Activated T-cell treated with anti-CD3 and anti-CD28 coated beads, Interleukin-2, amount 50 U/mL, for 48 hours (primary cell): ENCODE measurements at regions not wholly inside any gene's neighbourhood (a gene's known extent, or its start where the extent isn't known, plus 50 kb on each side); places are given as distances from the start of the nearest gene placed in this dataset.

Experiments used
- DNase-seq, 2 experiments: peaks; one replicate each; pipeline ENCODE4 v3.0.0-alpha.2; 2020

- no peak for DNase-seq
Measured at GRCh38 chr10:131810036-131810804, 90.6 kb upstream of the PPP2R2D start.

- DNase-seq = no peak
Measured at GRCh38 chr10:131810805-131811629, 89.8 kb upstream of the PPP2R2D start.

- no peak for DNase-seq
Measured at GRCh38 chr10:131811630-131812403, 89.0 kb upstream of the PPP2R2D start.

- no peak for DNase-seq
Measured at GRCh38 chr10:131812736-131813604, 87.8 kb upstream of the PPP2R2D start.

- no peak for DNase-seq
Measured at GRCh38 chr10:131814567-131815265, 86.1 kb upstream of the PPP2R2D start.

- no peak for DNase-seq
Measured at GRCh38 chr10:131815266-131816156, 85.3 kb upstream of the PPP2R2D start.

- no peak for DNase-seq
Measured at GRCh38 chr10:131816157-131816775, 84.5 kb upstream of the PPP2R2D start.

GRCh38 chr10:131816941-131817700 is 83.7 kb upstream of the PPP2R2D start:
- no peak for DNase-seq

- DNase-seq = no peak
Measured at GRCh38 chr10:131817866-131818509, 82.8 kb upstream of the PPP2R2D start.

- no peak for DNase-seq
Measured at GRCh38 chr10:131818510-131819234, 82.1 kb upstream of the PPP2R2D start.

- no peak for DNase-seq
Measured at GRCh38 chr10:131819241-131820072, 81.4 kb upstream of the PPP2R2D start.

GRCh38 chr10:131820626-131821025 is 80.2 kb upstream of the PPP2R2D start:
- DNase-seq = no peak

GRCh38 chr10:131821378-131822012 is 79.3 kb upstream of the PPP2R2D start:
- no peak for DNase-seq

GRCh38 chr10:131822013-131822691 is 78.7 kb upstream of the PPP2R2D start:
- DNase-seq = no peak

GRCh38 chr10:131822692-131823245 is 78.0 kb upstream of the PPP2R2D start:
- DNase-seq = no peak
